Fibroblast of pulmonary artery (primary cell): ENCODE measurements at regions not wholly inside any gene's neighbourhood (a gene's known extent, or its start where the extent isn't known, plus 50 kb on each side); places are given as distances from the start of the nearest gene placed in this dataset.

Experiments
- DNase-seq: peaks from one replicate; pipeline ENCODE4 v3.0.0-alpha.2; 2010; ENCODE audit warnings: low read depth
- H3K4me3 ChIP-seq: replicated peaks from 2 replicates; pipeline ENCODE4 v1.5.1; 2011; ENCODE audit warnings: low read depth, mild to moderate bottlenecking, control low read depth, low read length, moderate library complexity
- TF ChIP-seq, protein P1 (sequence below): IDR thresholded peaks from 2 replicates; pipeline ENCODE4 v1.5.1; 2011; ENCODE audit warnings: mild to moderate bottlenecking, control low read depth, low read length, inconsistent platforms; ENCODE audit errors: missing control alignments

DNA sequence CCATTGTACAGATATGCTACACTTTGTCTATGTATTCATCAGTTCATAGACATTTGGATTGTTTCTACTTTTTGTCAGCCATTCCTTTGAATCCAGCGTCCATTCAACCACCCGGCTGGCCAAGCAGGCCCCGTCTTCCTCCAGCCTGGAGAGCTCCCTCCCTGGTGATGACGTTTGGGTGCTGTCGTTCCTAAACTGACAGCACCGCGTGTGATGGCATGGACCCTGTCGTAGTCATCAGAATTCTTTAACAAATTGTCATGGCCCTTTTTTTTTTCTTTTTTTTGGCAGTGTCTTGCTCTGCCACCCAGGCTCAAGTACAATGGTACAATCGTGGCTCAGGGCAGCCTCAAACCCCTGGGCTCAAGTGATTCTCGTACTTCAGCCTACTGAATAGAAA lies 138.6 kb upstream of the ERRFI1 start:
- DNase-seq: no peak
- TF ChIP-seq, protein P1, sequence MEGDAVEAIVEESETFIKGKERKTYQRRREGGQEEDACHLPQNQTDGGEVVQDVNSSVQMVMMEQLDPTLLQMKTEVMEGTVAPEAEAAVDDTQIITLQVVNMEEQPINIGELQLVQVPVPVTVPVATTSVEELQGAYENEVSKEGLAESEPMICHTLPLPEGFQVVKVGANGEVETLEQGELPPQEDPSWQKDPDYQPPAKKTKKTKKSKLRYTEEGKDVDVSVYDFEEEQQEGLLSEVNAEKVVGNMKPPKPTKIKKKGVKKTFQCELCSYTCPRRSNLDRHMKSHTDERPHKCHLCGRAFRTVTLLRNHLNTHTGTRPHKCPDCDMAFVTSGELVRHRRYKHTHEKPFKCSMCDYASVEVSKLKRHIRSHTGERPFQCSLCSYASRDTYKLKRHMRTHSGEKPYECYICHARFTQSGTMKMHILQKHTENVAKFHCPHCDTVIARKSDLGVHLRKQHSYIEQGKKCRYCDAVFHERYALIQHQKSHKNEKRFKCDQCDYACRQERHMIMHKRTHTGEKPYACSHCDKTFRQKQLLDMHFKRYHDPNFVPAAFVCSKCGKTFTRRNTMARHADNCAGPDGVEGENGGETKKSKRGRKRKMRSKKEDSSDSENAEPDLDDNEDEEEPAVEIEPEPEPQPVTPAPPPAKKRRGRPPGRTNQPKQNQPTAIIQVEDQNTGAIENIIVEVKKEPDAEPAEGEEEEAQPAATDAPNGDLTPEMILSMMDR: no peak
- H3K4me3 ChIP-seq: no peak overlapping the region

DNA sequence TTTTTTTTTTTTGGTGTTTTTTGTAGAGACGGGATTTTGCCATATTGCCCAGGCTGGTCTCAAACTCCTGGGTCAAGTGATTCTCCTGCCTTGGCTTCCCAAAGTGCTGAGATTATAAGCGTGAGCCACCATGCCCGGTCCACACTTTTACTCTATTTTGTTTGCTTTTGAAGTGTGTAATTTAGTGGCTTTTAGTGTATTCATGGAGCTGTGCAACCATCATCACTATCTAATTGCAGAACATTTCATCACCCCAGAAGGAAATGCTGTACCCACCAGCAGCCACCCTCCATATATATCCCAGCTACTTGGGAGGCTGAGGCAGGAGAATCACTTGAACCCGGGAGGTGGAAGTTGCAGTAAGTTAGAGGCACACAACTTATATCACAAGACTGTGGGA lies 136.9 kb upstream of the ERRFI1 start:
- no peak overlapping the region for H3K4me3 ChIP-seq
- no peak for DNase-seq
- TF ChIP-seq, protein P1: no peak

DNA sequence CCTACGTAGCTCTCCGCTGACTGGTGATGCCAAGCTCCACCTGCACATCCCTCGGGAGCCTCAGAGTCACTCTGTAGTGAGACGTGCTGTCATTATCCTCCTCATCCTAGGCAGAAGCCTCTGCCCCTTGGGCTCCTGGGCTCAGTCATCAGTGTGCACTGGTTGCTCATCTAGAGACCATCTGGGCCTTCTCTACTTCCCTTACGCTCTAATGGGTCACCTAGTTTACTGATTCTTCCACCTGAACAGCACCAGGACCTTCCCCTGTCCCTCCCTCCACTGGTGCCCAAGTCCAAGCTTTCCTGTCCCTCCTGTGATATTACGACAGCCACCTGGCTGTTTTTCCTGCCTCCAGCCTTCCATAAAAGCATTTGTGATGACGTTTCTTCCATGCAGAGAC lies 136.1 kb upstream of the ERRFI1 start:
- TF ChIP-seq, protein P1: no peak
- DNase-seq: no peak
- H3K4me3 ChIP-seq: no peak overlapping the region

DNA sequence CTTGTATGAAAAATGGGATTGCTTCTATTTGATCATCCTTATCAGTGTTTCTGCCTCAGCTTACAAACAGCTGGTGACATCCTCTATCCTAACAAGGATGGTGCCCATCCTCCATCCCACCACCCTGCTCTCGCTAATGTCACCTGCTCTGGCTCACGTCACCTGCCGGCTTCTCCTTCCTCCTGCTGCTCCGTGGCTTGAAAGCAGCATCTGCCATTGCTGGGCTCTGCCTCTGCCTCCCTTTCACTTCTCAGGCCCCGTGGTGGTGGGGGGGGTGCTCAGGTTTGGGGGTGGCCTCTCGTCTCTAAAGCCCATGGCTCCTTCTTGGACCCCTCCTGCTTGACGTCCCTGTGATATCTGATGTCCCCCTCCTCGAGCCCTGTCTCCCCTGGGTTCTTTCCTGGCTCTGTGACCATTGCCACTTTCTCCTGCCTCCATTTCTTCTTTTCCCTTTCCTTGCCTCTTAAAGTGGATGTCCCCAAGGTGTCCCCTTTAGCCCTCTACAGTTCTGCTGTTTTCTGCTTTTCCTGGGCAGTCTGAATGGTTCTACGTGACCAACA lies 135.5 kb upstream of the ERRFI1 start:
- DNase-seq: no peak
- H3K4me3 ChIP-seq: no peak overlapping the region

DNA sequence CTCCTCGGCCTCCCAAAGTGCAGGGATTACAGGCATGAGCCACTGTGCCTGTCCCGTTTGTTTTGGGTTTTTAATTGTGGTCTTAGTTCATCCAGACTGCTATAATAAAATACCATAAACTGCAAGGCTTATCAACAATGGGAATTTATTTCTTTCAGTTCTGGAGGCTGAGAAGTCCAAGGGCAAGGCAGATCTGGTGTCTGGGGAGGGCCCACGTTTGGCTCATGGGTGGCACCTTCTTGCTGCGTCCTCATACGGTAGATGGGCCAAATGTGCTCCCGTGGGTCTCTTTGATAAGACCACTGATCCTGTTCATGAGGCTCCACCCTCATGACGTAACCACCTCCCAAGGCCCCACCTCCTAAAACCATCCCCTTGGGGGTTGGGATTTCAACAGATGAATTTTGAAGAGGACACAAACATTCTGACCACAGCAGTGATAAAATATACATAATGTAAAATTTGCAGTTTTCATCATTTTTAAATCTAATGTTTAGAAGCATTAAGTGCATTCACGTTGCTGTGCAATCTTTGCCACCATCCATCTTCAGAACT lies 133.4 kb upstream of the ERRFI1 start:
- DNase-seq: no peak
- no peak overlapping the region for H3K4me3 ChIP-seq
- TF ChIP-seq, protein P1: no peak

More for the DNA sequence above, 135.5 kb upstream of the ERRFI1 start:
- TF ChIP-seq, protein P1: no peak

DNA sequence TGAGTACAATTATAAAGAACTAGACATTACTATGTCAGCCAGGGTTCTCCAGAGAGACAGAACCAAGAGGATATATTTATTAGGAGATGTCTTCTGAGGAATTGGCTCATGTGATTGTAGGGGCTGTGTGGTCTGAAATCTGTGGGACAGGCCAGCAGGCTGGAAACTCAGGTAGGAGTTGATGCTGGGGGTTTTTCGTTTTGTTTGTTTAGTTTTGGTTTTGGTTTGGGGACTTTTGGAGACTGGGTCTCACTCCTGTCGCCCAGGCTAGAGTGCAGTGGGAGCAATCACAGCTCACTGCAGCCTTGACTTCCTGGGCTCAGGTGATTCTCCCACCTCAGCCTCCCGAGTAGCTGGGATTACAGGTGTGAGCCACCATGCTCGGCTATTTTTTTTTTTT lies 132.9 kb upstream of the ERRFI1 start:
- no peak overlapping the region for H3K4me3 ChIP-seq
- TF ChIP-seq, protein P1: no peak
- DNase-seq: no peak

DNA sequence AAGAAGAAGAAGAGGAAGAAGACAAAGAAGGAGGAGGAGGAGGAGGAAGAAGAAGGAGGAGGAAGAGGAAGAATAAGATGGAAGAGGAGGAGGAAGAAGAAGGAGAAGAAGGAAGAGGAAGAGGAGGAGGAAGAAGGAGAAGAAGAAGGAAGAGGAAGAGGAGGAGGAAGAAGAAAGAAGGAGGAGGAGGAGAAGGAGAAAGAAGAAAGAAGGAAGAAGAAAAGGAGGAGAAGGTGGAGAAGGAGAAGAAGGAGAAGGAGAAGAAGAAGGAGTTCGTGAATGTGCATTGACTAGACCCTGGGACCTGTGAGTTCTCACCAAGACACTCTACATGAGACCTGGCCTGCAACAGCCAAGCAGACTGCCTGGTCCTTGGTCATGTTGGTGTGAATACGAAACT lies 131.7 kb upstream of the ERRFI1 start:
- TF ChIP-seq, protein P1: no peak
- DNase-seq: no peak
- H3K4me3 ChIP-seq: no peak overlapping the region
